HL-60 (cell line): ENCODE measurements at regions not wholly inside any gene's neighbourhood (a gene's known extent, or its start where the extent isn't known, plus 50 kb on each side); places are given as distances from the start of the nearest gene placed in this dataset.

Experiments
- DNase-seq, 2 experiments: peaks; one replicate each; pipeline ENCODE4 v3.0.0-alpha.2; 2010 to 2020; ENCODE audit warnings: low read depth in 1 of 2, low spot score in 1 of 2
- H3K27ac ChIP-seq: fragments of 250-450 bp; sonication (Bioruptor Pico); replicated peaks from 2 replicates; pipeline ENCODE4 v1.5.1; 2020; ENCODE audit warnings: mild to moderate bottlenecking, moderate library complexity
- H3K27me3 ChIP-seq: fragments of 250-450 bp; sonication (Bioruptor Pico); 2 replicates; pipeline ENCODE4 v1.5.1; 2021; ENCODE audit warnings: mild to moderate bottlenecking, moderate library complexity; ENCODE audit not compliant: insufficient read depth, poor library complexity, severe bottlenecking
- H3K4me3 ChIP-seq: replicated peaks from 2 replicates; pipeline ENCODE4 v1.5.1; 2011; ENCODE audit warnings: mild to moderate bottlenecking, control low read depth, low read length; ENCODE audit not compliant: insufficient read depth
- GABPA ChIP-seq: IDR thresholded peaks from 2 replicates; pipeline ENCODE4 v1.6.1; 2012; ENCODE audit warnings: low read depth
- POLR2AphosphoS5 ChIP-seq: IDR thresholded peaks from 2 replicates; pipeline ENCODE4 v1.6.1; 2012; ENCODE audit warnings: low read depth
- REST ChIP-seq: IDR thresholded peaks from 2 replicates; pipeline ENCODE4 v1.6.1; 2012; ENCODE audit warnings: low read depth; ENCODE audit not compliant: insufficient replicate concordance
- SPI1 ChIP-seq: IDR thresholded peaks from 2 replicates; pipeline ENCODE4 v1.6.1; 2012; ENCODE audit warnings: low read depth, mild to moderate bottlenecking, borderline replicate concordance
- TF ChIP-seq, protein P1 (sequence below): IDR thresholded peaks from one replicate; pipeline ENCODE4 v1.5.1; 2011; ENCODE audit warnings: low read length, control low read depth, inconsistent platforms; ENCODE audit not compliant: insufficient read depth

DNA sequence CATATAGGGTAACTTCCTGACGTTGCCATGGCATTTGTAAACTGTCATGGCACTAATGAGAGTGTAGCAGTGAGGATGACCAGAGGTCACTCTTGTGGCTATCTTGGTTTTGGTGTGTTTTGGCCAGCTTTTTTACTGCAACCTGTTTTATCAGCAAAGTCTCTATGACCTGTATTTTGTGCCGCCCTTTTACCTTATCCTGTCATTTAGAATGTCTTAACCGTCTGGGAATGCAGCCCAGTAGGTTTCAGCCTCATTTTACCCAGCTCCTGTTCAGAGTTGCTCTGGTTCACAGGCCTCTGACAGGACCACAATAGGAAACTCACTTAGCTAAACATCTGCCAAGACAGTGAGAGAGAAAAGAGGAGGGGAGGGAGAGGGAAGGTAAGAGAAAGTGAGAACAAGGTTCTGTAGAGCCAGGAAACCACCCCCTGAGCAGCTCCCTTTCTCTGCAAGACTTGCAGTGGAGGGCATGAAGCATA lies 64.8 kb upstream of the PLEKHG3 start:
- DNase-seq = no peak
- no peak overlapping the region for H3K27ac ChIP-seq
- no peaks in the 10 kb centered on the region for H3K27me3 ChIP-seq
- TF ChIP-seq, protein P1, sequence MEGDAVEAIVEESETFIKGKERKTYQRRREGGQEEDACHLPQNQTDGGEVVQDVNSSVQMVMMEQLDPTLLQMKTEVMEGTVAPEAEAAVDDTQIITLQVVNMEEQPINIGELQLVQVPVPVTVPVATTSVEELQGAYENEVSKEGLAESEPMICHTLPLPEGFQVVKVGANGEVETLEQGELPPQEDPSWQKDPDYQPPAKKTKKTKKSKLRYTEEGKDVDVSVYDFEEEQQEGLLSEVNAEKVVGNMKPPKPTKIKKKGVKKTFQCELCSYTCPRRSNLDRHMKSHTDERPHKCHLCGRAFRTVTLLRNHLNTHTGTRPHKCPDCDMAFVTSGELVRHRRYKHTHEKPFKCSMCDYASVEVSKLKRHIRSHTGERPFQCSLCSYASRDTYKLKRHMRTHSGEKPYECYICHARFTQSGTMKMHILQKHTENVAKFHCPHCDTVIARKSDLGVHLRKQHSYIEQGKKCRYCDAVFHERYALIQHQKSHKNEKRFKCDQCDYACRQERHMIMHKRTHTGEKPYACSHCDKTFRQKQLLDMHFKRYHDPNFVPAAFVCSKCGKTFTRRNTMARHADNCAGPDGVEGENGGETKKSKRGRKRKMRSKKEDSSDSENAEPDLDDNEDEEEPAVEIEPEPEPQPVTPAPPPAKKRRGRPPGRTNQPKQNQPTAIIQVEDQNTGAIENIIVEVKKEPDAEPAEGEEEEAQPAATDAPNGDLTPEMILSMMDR = no peak
- TF ChIP-seq REST = no peak
- TF ChIP-seq SPI1 = no peak
- no peak for TF ChIP-seq POLR2AphosphoS5
- TF ChIP-seq GABPA = no peak
- no peak overlapping the region for H3K4me3 ChIP-seq

DNA sequence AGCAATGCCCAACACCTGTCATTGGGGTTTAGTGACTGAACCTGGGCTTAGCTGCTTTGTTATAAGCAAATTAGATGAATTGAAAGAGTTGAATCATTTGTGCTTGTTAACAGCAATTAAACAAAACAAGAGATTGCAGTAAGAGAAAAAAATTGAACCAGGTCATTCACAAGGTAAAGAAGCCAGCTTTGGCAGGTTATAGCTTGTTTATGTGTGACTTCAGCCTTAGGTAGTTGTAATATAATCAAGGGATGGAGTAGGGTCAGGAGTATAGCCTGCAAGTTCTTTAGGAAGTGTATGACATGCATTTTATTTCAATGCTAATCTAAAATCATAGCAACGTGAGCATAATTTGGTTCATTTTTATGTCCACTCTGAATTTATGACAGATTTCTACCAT lies 63.4 kb upstream of the PLEKHG3 start:
- TF ChIP-seq GABPA (no peak), REST (no peak), SPI1 (no peak), POLR2AphosphoS5 (no peak)
- TF ChIP-seq, protein P1 = no peak
- H3K27ac ChIP-seq = no peak overlapping the region
- no peaks in the 10 kb centered on the region for H3K27me3 ChIP-seq
- no peak for DNase-seq
- no peak overlapping the region for H3K4me3 ChIP-seq

DNA sequence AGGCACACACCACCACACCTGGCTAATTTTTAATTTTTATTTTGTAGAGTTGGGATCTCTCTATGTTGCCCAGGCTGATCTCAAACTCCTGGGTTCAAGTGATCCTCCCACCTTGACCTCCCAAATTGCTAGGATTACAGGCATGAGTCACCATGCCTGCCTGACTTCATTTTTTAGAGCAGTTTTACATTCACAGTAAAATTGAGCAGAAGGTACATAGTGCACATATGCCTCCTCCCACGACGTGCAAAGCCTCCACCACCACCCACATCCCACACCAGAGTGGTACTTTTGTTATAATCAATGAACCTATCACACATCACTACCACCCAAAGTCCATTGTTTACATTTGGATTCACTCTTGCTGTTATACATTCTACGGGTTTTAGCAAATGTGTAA lies 62.5 kb upstream of the PLEKHG3 start:
- TF ChIP-seq SPI1 (no peak), REST (no peak), GABPA (no peak), POLR2AphosphoS5 (no peak)
- TF ChIP-seq, protein P1 = no peak
- no peak for DNase-seq
- Histone ChIP-seq H3K4me3 (no peak overlapping the region), H3K27me3 (no peaks in the 10 kb centered on the region), H3K27ac (no peak overlapping the region)
